Omental fat pad (tissue), 3 donors: ENCODE measurements at regions not wholly inside any gene's neighbourhood (a gene's known extent, or its start where the extent isn't known, plus 50 kb on each side); places are given as distances from the start of the nearest gene placed in this dataset. TPM values are rescaled to one million over a fixed set of nuclear protein-coding genes. Genes with fewer than 3 reads are reported as not detected.

Source experiments
- ATAC-seq: fragments of 150-250 bp; one replicate; pipeline ENCODE4 v1.9.1; 2016; ENCODE audit warnings: mild to moderate bottlenecking, moderate library complexity; ENCODE audit not compliant: low FRiP score
- DNase-seq: peaks from one replicate; pipeline ENCODE4 v3.0.0-alpha.2; 2019; ENCODE audit warnings: low spot score
- CTCF ChIP-seq, 3 donors: fragments of 450-650 bp; IDR thresholded peaks; one replicate each; pipeline ENCODE4 v1.5.1; 2016 to 2017; ENCODE audit warnings: antibody characterized with exemption in 3 of 3, mild to moderate bottlenecking in 3 of 3, moderate library complexity in 2 of 3
- small RNA-seq: library from RNA; depleted of rRNA; stranded (forward); fragments of <200 nt; gene quantifications from one replicate; pipeline ENCODE3, GENCODE V24; 2016

DNA sequence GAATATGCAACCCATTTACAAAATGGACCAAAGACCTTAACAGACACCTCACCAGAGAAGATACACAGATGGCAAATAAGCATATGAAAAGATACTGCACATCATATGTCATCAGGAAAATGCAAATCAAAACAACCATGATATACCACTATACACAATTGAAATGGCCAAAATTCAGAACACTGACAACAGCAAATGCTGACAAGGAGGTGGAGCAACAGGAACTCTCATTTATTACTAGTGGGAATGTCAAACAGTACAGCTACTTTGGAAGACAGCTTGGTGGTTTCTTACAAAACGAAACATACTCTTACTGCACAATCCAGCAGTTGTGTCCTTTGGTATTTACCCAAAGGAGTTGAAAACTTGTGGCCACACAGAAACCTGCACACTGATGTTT lies 50.0 kb upstream of the PCGF5 start:
- no peak for DNase-seq
- no peak for ATAC-seq
- TF ChIP-seq CTCF (IDR thresholded peaks at IDR 0.05): no peak

Small RNA genes in the stretch of these regions (small RNA-seq; reads per million reads assigned to genes)
- not detected for gene AL365434.2
